Calu3 (cell line): ENCODE measurements at regions not wholly inside any gene's neighbourhood (a gene's known extent, or its start where the extent isn't known, plus 50 kb on each side); places are given as distances from the start of the nearest gene placed in this dataset.
"Not testable (repeated sequence)": the region's sequence is repeated elsewhere in the genome, so short reads cannot be mapped to it uniquely, and the experiment has no call there.

Experiments used
- BruUV-seq: library from RNA; stranded (reverse); fragments of 400-500 nt; replicated peaks from 2 replicates; lab custom pipeline; 2021; lab: Mats Ljungman, UMichigan
- CTCF ChIA-PET: fragments of 300-600 bp; sonication (Branson Sonifier 250); formaldehyde crosslinking; loops from one replicate; lab custom pipeline; 2022; ENCODE audit warnings: antibody characterized with exemption; lab: Charles Lee
- DNase-seq: peaks from one replicate; pipeline ENCODE4 v3.0.0; 2022
- H3K27ac Mint-ChIP-seq: one replicate; pipeline ENCODE4 v1.8.0; 2022; ENCODE audit warnings: mixed read lengths; ENCODE audit not compliant: unreplicated experiment
- H3K27me3 Mint-ChIP-seq: one replicate; pipeline ENCODE4 v1.8.0; 2022; ENCODE audit warnings: mixed read lengths; ENCODE audit not compliant: unreplicated experiment
- H3K36me3 Mint-ChIP-seq: one replicate; pipeline ENCODE4 v1.8.0; 2022; ENCODE audit warnings: mild to moderate bottlenecking, moderate library complexity, mixed read lengths; ENCODE audit not compliant: insufficient read depth, unreplicated experiment
- H3K4me1 Mint-ChIP-seq: one replicate; pipeline ENCODE4 v1.8.0; 2022; ENCODE audit warnings: mild to moderate bottlenecking, low read depth, mixed read lengths; ENCODE audit not compliant: unreplicated experiment
- H3K4me3 Mint-ChIP-seq: one replicate; pipeline ENCODE4 v1.8.0; 2022; ENCODE audit warnings: mild to moderate bottlenecking, low read depth, moderate library complexity, mixed read lengths; ENCODE audit not compliant: unreplicated experiment
- H3K9me3 Mint-ChIP-seq: one replicate; pipeline ENCODE4 v1.8.0; 2022; ENCODE audit warnings: low read depth, mixed read lengths; ENCODE audit not compliant: unreplicated experiment
- CTCF ChIP-seq: fragments of 200-600 bp; IDR thresholded peaks from one replicate; pipeline ENCODE4 v1.8.0; 2022; ENCODE audit warnings: antibody characterized with exemption; ENCODE audit not compliant: unreplicated experiment
- intact Hi-C: fragments of 100-400 bp; cut with micrococcal nuclease; formaldehyde crosslinking; loops from one replicate; pipeline ENCODE4 v1.10.0; 2022; ENCODE audit not compliant: unreplicated experiment

GRCh38 chr14:106230071-106230470, 703.7 kb downstream of the TMEM121 start:
- Mint-ChIP-seq H3K4me3 (no peak overlapping the region), H3K9me3 (no peaks in the 10 kb centered on the region), H3K27me3 (peaks cover 43% of the 10 kb centered on the region), H3K27ac (no peak overlapping the region), H3K4me1 (no peaks in the 10 kb centered on the region), H3K36me3 (no peaks in the 10 kb centered on the region)
- DNase-seq: no peak
- CTCF ChIA-PET: no interaction called here
- no peak for TF ChIP-seq CTCF
- intact Hi-C loops: no loop called here
- no TSS peak for BruUV-seq

GRCh38 chr14:106233191-106233590, 706.8 kb downstream of the TMEM121 start:
- BruUV-seq: not testable (repeated sequence)
- H3K27me3 Mint-ChIP-seq: peaks cover 45% of the 10 kb centered on the region

DNA sequence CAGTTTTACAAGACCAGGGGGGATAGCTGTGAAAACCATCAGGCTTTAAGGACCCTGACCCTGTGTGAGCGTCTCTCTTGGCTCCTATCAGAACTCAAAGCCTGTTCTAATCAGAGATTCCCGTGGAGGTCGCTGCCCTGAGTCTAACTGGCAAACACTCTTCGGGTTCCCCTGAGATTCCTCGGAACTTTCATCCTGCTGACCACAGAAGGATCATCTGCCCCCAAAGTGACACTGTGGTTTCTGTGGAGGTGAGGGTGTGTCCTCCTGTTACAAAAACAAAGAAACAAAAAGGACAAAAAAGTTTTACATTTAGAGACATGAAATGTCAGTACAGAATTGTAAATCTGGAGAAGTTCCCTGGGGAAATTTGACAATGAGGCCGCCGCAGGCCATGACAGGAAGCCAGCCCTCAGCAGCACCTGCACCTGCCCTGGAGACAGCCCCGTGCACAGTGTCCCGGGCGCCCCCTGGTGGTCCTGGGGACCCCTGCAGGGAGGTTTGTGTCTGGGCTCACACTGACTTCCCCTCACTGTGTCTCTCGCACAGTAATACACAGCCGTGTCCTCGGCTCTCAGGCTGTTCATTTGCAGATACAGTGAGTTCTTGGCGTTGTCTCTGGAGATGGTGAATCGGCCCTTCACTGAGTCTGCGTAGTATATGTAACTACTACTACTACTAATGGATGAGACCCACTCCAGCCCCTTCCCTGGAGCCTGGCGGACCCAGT, 708.3 kb downstream of the TMEM121 start:
- H3K4me1 Mint-ChIP-seq, H3K36me3 Mint-ChIP-seq, DNase-seq, intact Hi-C loops, BruUV-seq, H3K27ac Mint-ChIP-seq, H3K4me3 Mint-ChIP-seq, H3K9me3 Mint-ChIP-seq: not testable (repeated sequence)
- CTCF ChIA-PET: interaction anchor here (0.7 kb wide), 1 partner anchor 138 kb away, joined by 5 read pairs; no protein-coding TSS in a partner anchor
- TF ChIP-seq CTCF: peak; percentile 36
- peaks cover 58% of the 10 kb centered on the region for H3K27me3 Mint-ChIP-seq

More at GRCh38 chr14:106233191-106233590, 706.8 kb downstream of the TMEM121 start:
- DNase-seq, intact Hi-C loops, H3K9me3 Mint-ChIP-seq, H3K4me3 Mint-ChIP-seq, H3K4me1 Mint-ChIP-seq, H3K27ac Mint-ChIP-seq, H3K36me3 Mint-ChIP-seq, CTCF ChIA-PET: not testable (repeated sequence)

GRCh38 chr14:106235356-106236159, 709.2 kb downstream of the TMEM121 start:
- CTCF ChIA-PET: no interaction called here
- no peaks in the 10 kb centered on the region for H3K36me3 Mint-ChIP-seq
- no peak overlapping the region for H3K4me3 Mint-ChIP-seq
- no peak overlapping the region for H3K27ac Mint-ChIP-seq
- intact Hi-C loops: no loop called here
- H3K9me3 Mint-ChIP-seq: no peaks in the 10 kb centered on the region
- H3K27me3 Mint-ChIP-seq: peaks cover 65% of the 10 kb centered on the region
- TF ChIP-seq CTCF: no peak
- BruUV-seq: no TSS peak
- H3K4me1 Mint-ChIP-seq: no peaks in the 10 kb centered on the region
- no peak for DNase-seq
